Breast epithelium (tissue), 3 donors: ENCODE measurements at regions not wholly inside any gene's neighbourhood (a gene's known extent, or its start where the extent isn't known, plus 50 kb on each side); places are given as distances from the start of the nearest gene placed in this dataset.

ENCODE experiments used
- POLR2A ChIP-seq: fragments of 450-650 bp; IDR thresholded peaks from one replicate; pipeline ENCODE4 v1.6.1; 2016; ENCODE audit warnings: antibody characterized with exemption, mild to moderate bottlenecking, moderate library complexity
- POLR2AphosphoS5 ChIP-seq, 3 donors: sonication (generic); formaldehyde crosslinking; IDR thresholded peaks; one replicate each; pipeline ENCODE4 v1.6.1; 2017; ENCODE audit warnings: antibody characterized with exemption in 3 of 3
- TF ChIP-seq, protein P1 (sequence below), 3 donors: fragments of 450-650 bp; IDR thresholded peaks; one replicate each; pipeline ENCODE4 v1.5.1; 2016 to 2017; ENCODE audit warnings: antibody characterized with exemption in 3 of 3, mild to moderate bottlenecking in 3 of 3, moderate library complexity in 3 of 3

DNA sequence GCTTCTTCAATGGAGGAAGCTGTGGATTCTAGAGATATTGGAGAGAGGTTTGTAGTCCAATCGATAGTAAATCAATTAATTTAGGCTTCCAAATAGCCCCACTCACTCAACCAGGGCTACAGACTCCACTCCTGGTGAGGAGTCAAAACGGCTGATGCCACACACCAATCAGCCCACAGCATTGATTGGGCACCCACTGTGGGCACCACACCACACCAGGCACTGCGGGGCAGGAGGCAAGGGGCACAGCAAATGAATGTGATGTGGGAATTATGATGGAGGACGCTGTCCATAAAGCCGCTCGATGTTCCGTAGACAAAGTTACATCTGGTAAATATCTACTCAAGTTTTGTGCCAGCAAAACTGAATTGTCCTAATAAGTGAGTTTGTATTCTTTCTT, 547.3 kb upstream of the CADM1 start:
- TF ChIP-seq POLR2A (no peak), POLR2AphosphoS5 (IDR thresholded peaks at IDR 0.05) (no peak)
- TF ChIP-seq, protein P1, sequence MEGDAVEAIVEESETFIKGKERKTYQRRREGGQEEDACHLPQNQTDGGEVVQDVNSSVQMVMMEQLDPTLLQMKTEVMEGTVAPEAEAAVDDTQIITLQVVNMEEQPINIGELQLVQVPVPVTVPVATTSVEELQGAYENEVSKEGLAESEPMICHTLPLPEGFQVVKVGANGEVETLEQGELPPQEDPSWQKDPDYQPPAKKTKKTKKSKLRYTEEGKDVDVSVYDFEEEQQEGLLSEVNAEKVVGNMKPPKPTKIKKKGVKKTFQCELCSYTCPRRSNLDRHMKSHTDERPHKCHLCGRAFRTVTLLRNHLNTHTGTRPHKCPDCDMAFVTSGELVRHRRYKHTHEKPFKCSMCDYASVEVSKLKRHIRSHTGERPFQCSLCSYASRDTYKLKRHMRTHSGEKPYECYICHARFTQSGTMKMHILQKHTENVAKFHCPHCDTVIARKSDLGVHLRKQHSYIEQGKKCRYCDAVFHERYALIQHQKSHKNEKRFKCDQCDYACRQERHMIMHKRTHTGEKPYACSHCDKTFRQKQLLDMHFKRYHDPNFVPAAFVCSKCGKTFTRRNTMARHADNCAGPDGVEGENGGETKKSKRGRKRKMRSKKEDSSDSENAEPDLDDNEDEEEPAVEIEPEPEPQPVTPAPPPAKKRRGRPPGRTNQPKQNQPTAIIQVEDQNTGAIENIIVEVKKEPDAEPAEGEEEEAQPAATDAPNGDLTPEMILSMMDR (IDR thresholded peaks at IDR 0.05) = no peak
